H1 (cell line): ENCODE measurements at regions not wholly inside any gene's neighbourhood (a gene's known extent, or its start where the extent isn't known, plus 50 kb on each side); places are given as distances from the start of the nearest gene placed in this dataset.

Experiments used
- CBX5 ChIP-seq: fragments of 300-800, 300-1000 bp; sonication (generic); IDR thresholded peaks from 2 replicates; pipeline ENCODE4 v1.7.1; 2016; ENCODE audit warnings: antibody characterized with exemption, low read length, low read depth
- CTCF ChIP-seq, 3 experiments: IDR thresholded peaks; 1 replicate in 2 of 3; 2 replicates in 1 of 3; pipeline versions ENCODE4 v1.5.1 to v1.6.1; 2011; ENCODE audit warnings: low read length in 3 of 3, mild to moderate bottlenecking in 3 of 3, inconsistent platforms in 2 of 3, low read depth in 1 of 3, moderate library complexity in 1 of 3; ENCODE audit not compliant: insufficient read depth in 1 of 3; ENCODE audit errors: control extremely low read depth in 1 of 3
- RBBP5 ChIP-seq: IDR thresholded peaks from 2 replicates; pipeline ENCODE4 v1.7.1; 2012; ENCODE audit warnings: low read depth, mild to moderate bottlenecking, inconsistent platforms, low read length, moderate library complexity, borderline replicate concordance
- SP1 ChIP-seq: IDR thresholded peaks from 2 replicates; pipeline ENCODE4 v1.6.1; 2011; ENCODE audit warnings: low read depth, low read length

GRCh38 chr5:87027570-87027969 lies 240.1 kb upstream of the RASA1 start:
- TF ChIP-seq CBX5 (no peak), SP1 (no peak), CTCF (IDR thresholded peaks at IDR 0.05; ENCODE audit: control extremely low read depth in 1 of 3, insufficient read depth in 1 of 3, low read depth in 1 of 3, low read length in 3 of 3) (no peak), RBBP5 (no peak)
